Endodermal cell (in vitro differentiated cells): ENCODE measurements at regions not wholly inside any gene's neighbourhood (a gene's known extent, or its start where the extent isn't known, plus 50 kb on each side); places are given as distances from the start of the nearest gene placed in this dataset.

ENCODE experiments used
- DNase-seq: peaks from one replicate; pipeline ENCODE4 v3.0.0-alpha.2; 2017
- H3K27ac ChIP-seq: 2 replicates; pipeline ENCODE4 v1.5.1; 2013; ENCODE audit warnings: mild to moderate bottlenecking, low read depth, low read length, moderate library complexity
- H3K27me3 ChIP-seq: 2 replicates; pipeline ENCODE4 v1.6.1; 2013; ENCODE audit warnings: mild to moderate bottlenecking, low read length, moderate library complexity; ENCODE audit not compliant: insufficient read depth, control insufficient read depth, poor library complexity, severe bottlenecking
- H3K36me3 ChIP-seq: 2 replicates; pipeline ENCODE4 v1.7.0; 2013; ENCODE audit warnings: mild to moderate bottlenecking, low read length, moderate library complexity; ENCODE audit not compliant: control insufficient read depth, insufficient read depth
- H3K4me1 ChIP-seq: one replicate; pipeline ENCODE4 v1.7.0; 2013; ENCODE audit warnings: low read length; ENCODE audit not compliant: control insufficient read depth, insufficient read depth
- H3K4me3 ChIP-seq: 2 replicates; pipeline ENCODE4 v1.5.1; 2013; ENCODE audit warnings: mild to moderate bottlenecking, low read length, moderate library complexity
- H3K9ac ChIP-seq: 2 replicates; pipeline ENCODE4 v1.6.1; 2013; ENCODE audit warnings: mild to moderate bottlenecking, low read length, moderate library complexity; ENCODE audit not compliant: poor library complexity, severe bottlenecking; ENCODE audit errors: extremely low read depth
- H3K9me3 ChIP-seq: 2 replicates; pipeline ENCODE4 v1.6.1; 2013; ENCODE audit warnings: mild to moderate bottlenecking, low read length, moderate library complexity; ENCODE audit not compliant: control insufficient read depth
- H3K27ac Mint-ChIP-seq: 2 replicates; pipeline ENCODE4 v1.8.0; 2020; ENCODE audit warnings: mixed read lengths
- H3K27me3 Mint-ChIP-seq: 2 replicates; pipeline ENCODE4 v1.8.0; 2021; ENCODE audit warnings: mild to moderate bottlenecking, mixed read lengths; ENCODE audit not compliant: insufficient read depth
- H3K36me3 Mint-ChIP-seq: 2 replicates; pipeline ENCODE4 v1.8.0; 2020; ENCODE audit warnings: low read depth, mixed read lengths
- H3K4me1 Mint-ChIP-seq: 2 replicates; pipeline ENCODE4 v1.8.0; 2020; ENCODE audit warnings: mixed read lengths
- H3K4me3 Mint-ChIP-seq: 2 replicates; pipeline ENCODE4 v1.8.0; 2020; ENCODE audit warnings: mild to moderate bottlenecking, moderate library complexity, mixed read lengths
- H3K9me3 Mint-ChIP-seq: 2 replicates; pipeline ENCODE4 v1.8.0; 2020; ENCODE audit warnings: mild to moderate bottlenecking, mixed read lengths
- CTCF ChIP-seq: fragments of 200-600 bp; sonication (generic); conservative IDR thresholded peaks from 2 replicates; pipeline ENCODE4 v1.5.0; 2021; ENCODE audit warnings: antibody characterized with exemption, mild to moderate bottlenecking
- WGBS, 2 experiments: methylation state at CpG; one replicate each; pipeline versions ENCODE4 v1.1.5 to v1.1.7; 2013; ENCODE audit warnings: missing lambda C conversion rate in 2 of 2, mixed read lengths in 1 of 2; ENCODE audit not compliant: insufficient coverage in 1 of 2, insufficient read length in 1 of 2; 5-methylcytosine and 5-hydroxymethylcytosine counted together

- H3K9ac ChIP-seq = no peak overlapping the region
- no peaks in the 10 kb centered on the region for H3K36me3 Mint-ChIP-seq
- H3K9me3 Mint-ChIP-seq = no peaks in the 10 kb centered on the region
- H3K27me3 ChIP-seq = no peaks in the 10 kb centered on the region
- H3K4me3 ChIP-seq = no peak overlapping the region
- H3K9me3 ChIP-seq = no peaks in the 10 kb centered on the region
- no peaks in the 10 kb centered on the region for H3K27me3 Mint-ChIP-seq
- no peak overlapping the region for H3K4me3 Mint-ChIP-seq
- H3K27ac ChIP-seq = no peak overlapping the region
- TF ChIP-seq CTCF = no peak
- H3K36me3 ChIP-seq = no peaks in the 10 kb centered on the region
- no peak overlapping the region for H3K27ac Mint-ChIP-seq
- no peaks in the 10 kb centered on the region for H3K4me1 ChIP-seq
- peaks cover 9% of the 10 kb centered on the region for H3K4me1 Mint-ChIP-seq
- no peak for DNase-seq
- 88 to 93% methylated on average over 4 to 7 of the region's 7 CpGs for WGBS, 2 experiments
These were observed 133.8 kb upstream of the UGT8 start for GRCh38 chr4:114464726-114465272.

GRCh38 chr4:114465766-114466165, 132.8 kb upstream of the UGT8 start:
- 96% methylated on average over 1 of the region's 1 CpG; no CpG with 5 or more reads in 1 of the 2 experiments for WGBS, 2 experiments

GRCh38 chr4:114466299-114466698, 132.3 kb upstream of the UGT8 start:
- no peaks in the 10 kb centered on the region for H3K4me1 ChIP-seq
- TF ChIP-seq CTCF = no peak
- no peaks in the 10 kb centered on the region for H3K9me3 ChIP-seq
- no peaks in the 10 kb centered on the region for H3K36me3 ChIP-seq
- Mint-ChIP-seq H3K9me3 (no peaks in the 10 kb centered on the region), H3K36me3 (no peaks in the 10 kb centered on the region), H3K27ac (no peak overlapping the region), H3K4me1 (peaks cover 11% of the 10 kb centered on the region), H3K27me3 (no peaks in the 10 kb centered on the region), H3K4me3 (no peak overlapping the region)
- H3K4me3 ChIP-seq = no peak overlapping the region
- H3K27me3 ChIP-seq = no peaks in the 10 kb centered on the region
- 87 to 100% methylated on average over 1 of the region's 1 CpG for WGBS, 2 experiments
- H3K9ac ChIP-seq = no peak overlapping the region
- no peak for DNase-seq
- no peak overlapping the region for H3K27ac ChIP-seq

More at GRCh38 chr4:114465766-114466165, 132.8 kb upstream of the UGT8 start:
- H3K4me1 ChIP-seq = no peaks in the 10 kb centered on the region
- no peaks in the 10 kb centered on the region for H3K36me3 ChIP-seq
- Mint-ChIP-seq H3K4me3 (no peak overlapping the region), H3K27ac (no peak overlapping the region), H3K36me3 (no peaks in the 10 kb centered on the region), H3K4me1 (peaks cover 10% of the 10 kb centered on the region), H3K9me3 (no peaks in the 10 kb centered on the region), H3K27me3 (no peaks in the 10 kb centered on the region)
- TF ChIP-seq CTCF = no peak
- no peaks in the 10 kb centered on the region for H3K27me3 ChIP-seq
- H3K27ac ChIP-seq = no peak overlapping the region
- H3K9ac ChIP-seq = no peak overlapping the region
- no peak for DNase-seq
- H3K4me3 ChIP-seq = no peak overlapping the region
- no peaks in the 10 kb centered on the region for H3K9me3 ChIP-seq
